Medulla oblongata (tissue), 1 donor: ENCODE measurements at regions not wholly inside any gene's neighbourhood (a gene's known extent, or its start where the extent isn't known, plus 50 kb on each side); places are given as distances from the start of the nearest gene placed in this dataset.

Source experiments
- DNase-seq: peaks from one replicate; pipeline ENCODE4 v3.0.0-alpha.2; 2015; ENCODE audit errors: extremely low spot score

- no peak for DNase-seq
These were observed 210.8 kb downstream of the HNMT start for GRCh38 chr2:138175066-138175465.

- DNase-seq, result no peak
These were observed 212.7 kb downstream of the HNMT start for GRCh38 chr2:138176862-138177439.

GRCh38 chr2:138177693-138178092, 213.4 kb downstream of the HNMT start:
- no peak for DNase-seq

- DNase-seq, result no peak
These were observed 216.6 kb downstream of the HNMT start for GRCh38 chr2:138180692-138181386.

GRCh38 chr2:138182250-138182936, 218.1 kb downstream of the HNMT start:
- DNase-seq, result no peak

GRCh38 chr2:138182937-138183312, 218.7 kb downstream of the HNMT start:
- DNase-seq, result no peak

GRCh38 chr2:138183705-138184104, 219.4 kb downstream of the HNMT start:
- DNase-seq, result peak; percentile 25

- no peak for DNase-seq
These were observed 220.2 kb downstream of the HNMT start for GRCh38 chr2:138184428-138184827.

- no peak for DNase-seq
These were observed 221.6 kb downstream of the HNMT start for GRCh38 chr2:138185827-138186226.

GRCh38 chr2:138187221-138187620, 222.9 kb downstream of the HNMT start:
- peak; percentile 53 for DNase-seq

GRCh38 chr2:138190999-138191398, 226.7 kb downstream of the HNMT start:
- no peak for DNase-seq

GRCh38 chr2:138193416-138194213, 229.3 kb downstream of the HNMT start:
- DNase-seq, result no peak

- DNase-seq, result no peak
These were observed 237.0 kb downstream of the HNMT start for GRCh38 chr2:138201286-138201685.

GRCh38 chr2:138202762-138203161, 238.5 kb downstream of the HNMT start:
- no peak for DNase-seq

- no peak for DNase-seq
These were observed 241.0 kb downstream of the HNMT start for GRCh38 chr2:138205281-138205680.

GRCh38 chr2:138207074-138207930, 243.0 kb downstream of the HNMT start:
- no peak for DNase-seq

- no peak for DNase-seq
These were observed 244.7 kb downstream of the HNMT start for GRCh38 chr2:138209009-138209408.

GRCh38 chr2:138210487-138210886, 246.2 kb downstream of the HNMT start:
- no peak for DNase-seq

GRCh38 chr2:138212434-138212833, 248.2 kb downstream of the HNMT start:
- no peak for DNase-seq

GRCh38 chr2:138213084-138213483, 248.8 kb downstream of the HNMT start:
- DNase-seq, result no peak

GRCh38 chr2:138213624-138214023, 249.4 kb downstream of the HNMT start:
- DNase-seq, result no peak
